CD4-positive, alpha-beta T cell treated with Interferon gamma for 1 hour (primary cell): ENCODE measurements at regions not wholly inside any gene's neighbourhood (a gene's known extent, or its start where the extent isn't known, plus 50 kb on each side); places are given as distances from the start of the nearest gene placed in this dataset.
"Not testable (repeated sequence)": the region's sequence is repeated elsewhere in the genome, so short reads cannot be mapped to it uniquely, and the experiment has no call there.

Source experiments
- DNase-seq: peaks from one replicate; pipeline ENCODE4 v3.0.0-alpha.2; 2020

- DNase-seq, result no peak
Observed at GRCh38 chr1:238991765-238992495, 394.4 kb upstream of the CHRM3 start.

GRCh38 chr1:238985312-238985711 lies 401.1 kb upstream of the CHRM3 start:
- DNase-seq, result no peak

- no peak for DNase-seq
Observed at GRCh38 chr1:238982736-238983135, 403.6 kb upstream of the CHRM3 start.

GRCh38 chr1:238981317-238981933 lies 404.9 kb upstream of the CHRM3 start:
- DNase-seq, result no peak

- DNase-seq, result no peak
Observed at GRCh38 chr1:238980053-238980452, 406.3 kb upstream of the CHRM3 start.

GRCh38 chr1:238964631-238965030 lies 421.7 kb upstream of the CHRM3 start:
- no peak for DNase-seq

GRCh38 chr1:238962941-238963340 lies 423.4 kb upstream of the CHRM3 start:
- DNase-seq, result no peak

- no peak for DNase-seq
Observed at GRCh38 chr1:238961790-238962189, 424.6 kb upstream of the CHRM3 start.

GRCh38 chr1:238960071-238960470 lies 426.3 kb upstream of the CHRM3 start:
- DNase-seq, result no peak

GRCh38 chr1:238955934-238956333 lies 430.4 kb upstream of the CHRM3 start:
- DNase-seq, result no peak

GRCh38 chr1:238954865-238955264 lies 431.5 kb upstream of the CHRM3 start:
- DNase-seq, result no peak

- no peak for DNase-seq
Observed at GRCh38 chr1:238953448-238954010, 432.8 kb upstream of the CHRM3 start.

GRCh38 chr1:238951809-238952208 lies 434.6 kb upstream of the CHRM3 start:
- no peak for DNase-seq

- no peak for DNase-seq
Observed at GRCh38 chr1:238950784-238951183, 435.6 kb upstream of the CHRM3 start.

- DNase-seq, result no peak
Observed at GRCh38 chr1:238950017-238950416, 436.4 kb upstream of the CHRM3 start.

- no peak for DNase-seq
Observed at GRCh38 chr1:238944028-238944427, 442.3 kb upstream of the CHRM3 start.

- no peak for DNase-seq
Observed at GRCh38 chr1:238927899-238928298, 458.5 kb upstream of the CHRM3 start.

GRCh38 chr1:238916828-238917227 lies 469.5 kb upstream of the CHRM3 start:
- no peak for DNase-seq

- DNase-seq, result no peak
Observed at GRCh38 chr1:238914346-238914745, 472.0 kb upstream of the CHRM3 start.

- no peak for DNase-seq
Observed at GRCh38 chr1:238913210-238913609, 473.2 kb upstream of the CHRM3 start.

- no peak for DNase-seq
Observed at GRCh38 chr1:238912148-238912547, 474.2 kb upstream of the CHRM3 start.

GRCh38 chr1:238902752-238903151 lies 483.6 kb upstream of the CHRM3 start:
- not testable (repeated sequence) for DNase-seq

- DNase-seq, result no peak
Observed at GRCh38 chr1:238900334-238900865, 486.0 kb upstream of the CHRM3 start.

- DNase-seq, result no peak
Observed at GRCh38 chr1:238898856-238899255, 487.5 kb upstream of the CHRM3 start.
